ENCODE measurements at regions not wholly inside any gene's neighbourhood (a gene's known extent, or its start where the extent isn't known, plus 50 kb on each side); places are given as distances from the start of the nearest gene placed in this dataset.

- no peaks in the 10 kb centered on the region for H3K9me2 ChIP-seq (ENCODE audit: insufficient read depth)
- intact Hi-C loops (cut with micrococcal nuclease): no loop called here
- no peaks in the 10 kb centered on the region for H4K20me1 ChIP-seq (ENCODE audit: insufficient read depth)
- CTCF ChIA-PET: no interaction called here
- H3K4me2 ChIP-seq (ENCODE audit: low read length): no peak overlapping the region
- no peak overlapping the region for H3K9ac ChIP-seq (ENCODE audit: low read length)
- no peaks in the 10 kb centered on the region for H3K27me3 ChIP-seq (ENCODE audit: insufficient read depth, low read length)
- TF ChIP-seq RAD21 (IDR thresholded peaks at IDR 0.05; ENCODE audit: low read depth) (no peak), YY1 (IDR thresholded peaks at IDR 0.05; ENCODE audit: extremely low read depth, insufficient replicate concordance, low read depth, low read length) (no peak), SRF (IDR thresholded peaks at IDR 0.05; ENCODE audit: low read depth) (no peak), ELF1 (IDR thresholded peaks at IDR 0.05; ENCODE audit: borderline replicate concordance, low read depth) (no peak), ZBTB33 (IDR thresholded peaks at IDR 0.05; ENCODE audit: extremely low read depth, insufficient replicate concordance, low read length) (no peak), TCF7L2 (IDR thresholded peaks at IDR 0.05; ENCODE audit: borderline replicate concordance, extremely low read depth, insufficient read depth, insufficient read length) (no peak), SIN3A (IDR thresholded peaks at IDR 0.05; ENCODE audit: low read depth) (no peak), POLR2AphosphoS5 (IDR thresholded peaks at IDR 0.05; ENCODE audit: low read depth, low read length) (no peak), REST (IDR thresholded peaks at IDR 0.05; ENCODE audit: low read depth) (no peak), EZH2 (IDR thresholded peaks at IDR 0.05) (no peak), FOSL1 (IDR thresholded peaks at IDR 0.05; ENCODE audit: low read depth) (no peak), ZNF274 (IDR thresholded peaks at IDR 0.05; ENCODE audit: low read depth, low read length) (no peak), CBX3 (IDR thresholded peaks at IDR 0.05; ENCODE audit: low read depth) (no peak), ZFX (IDR thresholded peaks at IDR 0.05) (no peak), EZH2phosphoT487 (IDR thresholded peaks at IDR 0.05; ENCODE audit: borderline replicate concordance) (no peak)
- TF ChIP-seq, protein P1, sequence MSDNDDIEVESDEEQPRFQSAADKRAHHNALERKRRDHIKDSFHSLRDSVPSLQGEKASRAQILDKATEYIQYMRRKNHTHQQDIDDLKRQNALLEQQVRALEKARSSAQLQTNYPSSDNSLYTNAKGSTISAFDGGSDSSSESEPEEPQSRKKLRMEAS (IDR thresholded peaks at IDR 0.05): no peak
- H3K27ac ChIP-seq (ENCODE audit: low read depth, low read length): no peak overlapping the region
- H3K4me3 ChIP-seq (replicated peaks in 1 of 2; ENCODE audit: low read depth in 1 of 2, low read length in 2 of 2): no peak overlapping the region
- POLR2A ChIA-PET: no interaction called here
- no peak for DNase-seq (ENCODE audit: low read depth, low spot score)
- H3K4me1 ChIP-seq (ENCODE audit: control insufficient read depth in 1 of 2, insufficient read depth in 2 of 2, low read length in 2 of 2): no peaks in the 10 kb centered on the region
- no TSS peak for BruUV-seq (replicated peaks)
- ATAC-seq: no peak
- RAD21 ChIA-PET (ENCODE audit: low non-redundant PET in 1 of 2, low total read pairs in 2 of 2, uncharacterized antibody in 2 of 2, unreplicated experiment in 2 of 2): no interaction called here
- H3K9me3 ChIP-seq (ENCODE audit: control insufficient read depth in 1 of 2, insufficient read depth in 1 of 2, low read depth in 1 of 2, low read length in 2 of 2): peaks cover 18 to 34% of the 10 kb centered on the region in 2 experiments; a peak in 2 of 4 replicates
- no peak overlapping the region for H2AFZ ChIP-seq (ENCODE audit: low read depth, low read length, poor library complexity, severe bottlenecking)
- no peaks in the 10 kb centered on the region for H3K36me3 ChIP-seq (ENCODE audit: control insufficient read depth in 1 of 2, insufficient read depth in 2 of 2, low read length in 2 of 2)
- no peaks in the 10 kb centered on the region for H3K79me2 ChIP-seq (ENCODE audit: insufficient read depth, low read length)
Observed at GRCh38 chr18:71374294-71375000, 1085.6 kb downstream of the SOCS6 start.

Measured in HCT116 (cell line).